ENCODE measurements at regions not wholly inside any gene's neighbourhood (a gene's known extent, or its start where the extent isn't known, plus 50 kb on each side); places are given as distances from the start of the nearest gene placed in this dataset.
"Not testable (repeated sequence)": the region's sequence is repeated elsewhere in the genome, so short reads cannot be mapped to it uniquely, and the experiment has no call there.

- no peak overlapping the region for H3K4me3 ChIP-seq (ENCODE audit: low read depth, low read length)
- no peak for DNase-seq (ENCODE audit: low read depth)
- TF ChIP-seq CTCF (conservative IDR thresholded peaks at IDR 0.05; ENCODE audit: low read depth, low read length): no peak
Measured at GRCh38 chr1:88571506-88571905, 112.6 kb upstream of the PKN2 start.

- no peak for DNase-seq (ENCODE audit: low read depth)
- no peak for TF ChIP-seq CTCF (conservative IDR thresholded peaks at IDR 0.05; ENCODE audit: low read depth, low read length)
Measured at GRCh38 chr1:88579598-88579997, 104.5 kb upstream of the PKN2 start.

GRCh38 chr1:88581703-88582102 lies 102.4 kb upstream of the PKN2 start:
- no peak for DNase-seq (ENCODE audit: low read depth)
- no peak overlapping the region for H3K4me3 ChIP-seq (ENCODE audit: low read depth, low read length)
- no peak for TF ChIP-seq CTCF (conservative IDR thresholded peaks at IDR 0.05; ENCODE audit: low read depth, low read length)

More at GRCh38 chr1:88579598-88579997, 104.5 kb upstream of the PKN2 start:
- H3K4me3 ChIP-seq (ENCODE audit: low read depth, low read length): no peak overlapping the region

- no peak for DNase-seq (ENCODE audit: low read depth)
- no peak for TF ChIP-seq CTCF (conservative IDR thresholded peaks at IDR 0.05; ENCODE audit: low read depth, low read length)
- no peak overlapping the region for H3K4me3 ChIP-seq (ENCODE audit: low read depth, low read length)
Measured at GRCh38 chr1:88593358-88593757, 90.7 kb upstream of the PKN2 start.

GRCh38 chr1:88595355-88596002 lies 88.6 kb upstream of the PKN2 start:
- peak; percentile 6 for DNase-seq (ENCODE audit: low read depth)
- TF ChIP-seq CTCF (conservative IDR thresholded peaks at IDR 0.05; ENCODE audit: low read depth, low read length): peak; percentile 58
- H3K4me3 ChIP-seq (ENCODE audit: low read depth, low read length): no peak overlapping the region

GRCh38 chr1:88597973-88598372 lies 86.1 kb upstream of the PKN2 start:
- H3K4me3 ChIP-seq (ENCODE audit: low read depth, low read length); DNase-seq (ENCODE audit: low read depth): not testable (repeated sequence)

GRCh38 chr1:88608139-88608943 lies 75.7 kb upstream of the PKN2 start:
- peak; percentile 70 for TF ChIP-seq CTCF (conservative IDR thresholded peaks at IDR 0.05; ENCODE audit: low read depth, low read length)
- H3K4me3 ChIP-seq (ENCODE audit: low read depth, low read length): no peak overlapping the region
- no peak for DNase-seq (ENCODE audit: low read depth)
